Suppressor macrophage treated with lipopolysaccharide for 4 hours (primary cell): ENCODE measurements at regions not wholly inside any gene's neighbourhood (a gene's known extent, or its start where the extent isn't known, plus 50 kb on each side); places are given as distances from the start of the nearest gene placed in this dataset.
"Not testable (repeated sequence)": the region's sequence is repeated elsewhere in the genome, so short reads cannot be mapped to it uniquely, and the experiment has no call there.

ENCODE experiments used
- DNase-seq: peaks from one replicate; pipeline ENCODE4 v3.0.0-alpha.2; 2020

DNA sequence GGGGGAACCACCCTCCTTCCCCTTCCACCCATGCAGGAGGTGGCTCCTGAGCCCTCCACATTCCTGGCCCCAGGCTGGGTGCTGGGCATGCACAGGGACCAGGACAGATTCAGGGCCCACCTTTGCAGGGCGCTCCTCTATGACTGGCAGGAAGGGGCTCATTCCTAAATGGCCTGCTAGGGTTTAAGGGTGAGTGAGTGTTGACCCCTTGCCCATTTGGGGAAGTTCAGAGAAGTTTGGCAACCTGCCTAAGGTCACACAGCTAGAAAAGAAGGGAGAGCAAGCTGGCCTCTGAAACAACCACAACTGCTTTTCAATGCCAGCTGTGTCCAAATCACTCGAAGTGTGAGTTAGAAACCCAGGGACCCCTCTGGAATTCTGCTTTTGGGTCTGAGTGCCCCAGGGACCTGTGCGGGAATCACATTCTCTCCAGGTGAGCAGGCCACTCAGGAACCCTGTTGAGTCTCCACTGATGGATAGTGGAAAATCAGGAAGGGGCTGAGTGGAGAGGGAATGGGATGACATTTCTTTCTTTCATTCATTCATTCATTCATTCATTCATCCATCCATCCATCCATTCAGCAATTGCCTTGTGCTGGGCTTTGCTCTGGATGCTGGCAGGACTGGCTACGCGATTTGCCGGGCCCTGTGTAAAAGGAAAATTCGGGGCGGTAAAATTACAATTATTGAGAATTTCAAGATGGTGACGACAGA is 191.9 kb downstream of the C9orf50 start:
- peak; percentile 25 for DNase-seq

- no peak for DNase-seq
Observed at GRCh38 chr9:129427149-129427548, 193.8 kb downstream of the C9orf50 start.

GRCh38 chr9:129423755-129424154 is 197.1 kb downstream of the C9orf50 start:
- not testable (repeated sequence) for DNase-seq

GRCh38 chr9:129423216-129423615 is 197.7 kb downstream of the C9orf50 start:
- peak; percentile 45 for DNase-seq

- DNase-seq, result peak; percentile 54
Observed at GRCh38 chr9:129422843-129423192, 198.1 kb downstream of the C9orf50 start.

DNA sequence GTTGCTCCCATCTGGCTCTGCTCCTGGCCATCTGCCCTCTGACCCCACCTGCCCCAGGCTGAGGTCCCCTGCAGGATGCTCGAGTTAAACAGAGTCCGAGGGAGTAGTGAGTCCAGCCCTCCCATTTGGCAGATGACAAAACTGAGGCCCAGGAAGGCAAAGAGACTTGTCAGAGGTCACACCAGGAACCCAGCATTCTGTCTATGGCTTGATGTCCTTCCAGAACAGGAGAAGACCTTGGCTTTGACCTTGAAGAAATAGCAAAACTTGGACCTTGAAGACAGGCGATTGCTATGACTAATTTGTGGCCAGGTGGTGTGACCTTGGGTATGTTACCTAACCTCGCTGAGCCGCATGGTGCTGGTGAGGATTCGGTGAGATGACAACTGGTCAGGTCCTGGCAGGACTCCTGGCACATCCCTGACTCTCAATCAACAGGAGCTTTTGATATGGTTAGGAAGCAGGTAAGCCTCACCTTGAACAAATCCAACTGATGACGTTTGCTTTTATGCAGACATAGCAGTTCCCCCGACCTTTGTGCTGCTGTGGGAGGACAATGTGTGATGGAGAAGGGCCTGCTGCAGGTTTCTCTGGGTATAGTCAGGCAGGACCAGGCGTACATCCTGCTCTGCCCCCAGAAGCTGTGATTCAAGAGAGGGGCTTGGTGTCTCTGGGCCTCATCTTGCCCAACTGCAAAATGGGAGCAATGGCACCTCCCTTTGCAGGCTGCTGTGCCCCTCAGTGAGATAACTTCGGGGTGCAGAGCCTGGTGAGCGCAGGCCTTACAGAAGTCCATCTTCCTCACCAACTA is 198.7 kb downstream of the C9orf50 start:
- DNase-seq, result no peak

GRCh38 chr9:129421371-129421770 is 199.5 kb downstream of the C9orf50 start:
- DNase-seq, result no peak

DNA sequence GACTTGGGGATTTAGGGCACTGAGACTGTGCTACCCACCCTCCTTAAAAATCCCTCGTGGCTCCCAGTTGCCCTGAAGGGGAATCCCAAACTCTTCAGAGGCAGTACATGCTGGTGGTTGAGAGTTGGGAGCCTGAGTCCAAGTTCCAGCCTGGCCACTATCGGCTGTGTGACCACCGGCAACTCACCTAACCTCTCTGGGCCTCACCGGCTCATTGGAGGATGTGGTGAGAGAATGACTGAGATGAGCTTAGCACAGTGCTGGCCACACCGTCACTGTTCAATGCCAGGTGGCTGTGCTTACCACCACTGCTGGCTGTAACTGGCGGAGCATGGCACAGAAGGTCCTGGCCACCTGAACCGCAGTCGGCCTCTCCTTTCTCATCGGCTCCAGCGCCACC is 200.2 kb downstream of the C9orf50 start:
- DNase-seq, result no peak

GRCh38 chr9:129419382-129419899 is 201.5 kb downstream of the C9orf50 start:
- no peak for DNase-seq

GRCh38 chr9:129418451-129418850 is 202.4 kb downstream of the C9orf50 start:
- no peak for DNase-seq

DNA sequence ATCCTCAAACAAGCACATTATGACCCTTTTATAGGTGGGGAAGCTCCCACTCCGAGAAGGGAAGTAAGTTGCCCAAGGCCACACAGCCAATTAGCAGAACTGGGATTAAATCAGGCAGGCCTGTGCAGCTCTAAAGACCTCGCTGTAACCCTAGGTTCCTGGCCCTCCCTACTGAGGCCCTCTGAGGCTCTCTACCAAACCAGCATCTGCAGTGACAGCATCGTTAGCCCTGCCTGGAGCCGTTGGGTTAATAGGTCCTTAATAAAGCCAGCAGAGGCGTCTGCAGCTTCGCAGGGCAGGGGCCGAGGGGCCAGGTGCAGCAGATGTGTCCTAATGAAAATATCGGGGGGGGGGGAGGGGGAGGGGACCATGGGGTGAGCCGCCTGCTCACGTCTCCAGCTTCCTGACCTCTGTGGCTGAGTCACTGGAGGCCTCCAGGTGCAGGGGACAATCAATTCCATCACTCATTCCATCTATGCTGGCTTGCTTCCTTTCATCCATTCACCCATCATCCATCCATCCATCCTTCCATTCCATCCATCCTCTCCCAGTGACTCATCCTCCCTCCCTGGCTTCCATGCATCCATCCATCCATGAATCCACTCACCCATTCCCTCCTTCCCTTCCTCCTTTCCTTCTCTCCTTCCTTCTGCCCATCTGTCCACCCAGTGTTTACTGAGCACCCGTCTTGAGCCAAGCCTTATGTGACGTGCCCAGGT is 203.9 kb downstream of the C9orf50 start:
- DNase-seq, result peak; percentile 53

GRCh38 chr9:129415942-129416651 is 204.8 kb downstream of the C9orf50 start:
- no peak for DNase-seq

DNA sequence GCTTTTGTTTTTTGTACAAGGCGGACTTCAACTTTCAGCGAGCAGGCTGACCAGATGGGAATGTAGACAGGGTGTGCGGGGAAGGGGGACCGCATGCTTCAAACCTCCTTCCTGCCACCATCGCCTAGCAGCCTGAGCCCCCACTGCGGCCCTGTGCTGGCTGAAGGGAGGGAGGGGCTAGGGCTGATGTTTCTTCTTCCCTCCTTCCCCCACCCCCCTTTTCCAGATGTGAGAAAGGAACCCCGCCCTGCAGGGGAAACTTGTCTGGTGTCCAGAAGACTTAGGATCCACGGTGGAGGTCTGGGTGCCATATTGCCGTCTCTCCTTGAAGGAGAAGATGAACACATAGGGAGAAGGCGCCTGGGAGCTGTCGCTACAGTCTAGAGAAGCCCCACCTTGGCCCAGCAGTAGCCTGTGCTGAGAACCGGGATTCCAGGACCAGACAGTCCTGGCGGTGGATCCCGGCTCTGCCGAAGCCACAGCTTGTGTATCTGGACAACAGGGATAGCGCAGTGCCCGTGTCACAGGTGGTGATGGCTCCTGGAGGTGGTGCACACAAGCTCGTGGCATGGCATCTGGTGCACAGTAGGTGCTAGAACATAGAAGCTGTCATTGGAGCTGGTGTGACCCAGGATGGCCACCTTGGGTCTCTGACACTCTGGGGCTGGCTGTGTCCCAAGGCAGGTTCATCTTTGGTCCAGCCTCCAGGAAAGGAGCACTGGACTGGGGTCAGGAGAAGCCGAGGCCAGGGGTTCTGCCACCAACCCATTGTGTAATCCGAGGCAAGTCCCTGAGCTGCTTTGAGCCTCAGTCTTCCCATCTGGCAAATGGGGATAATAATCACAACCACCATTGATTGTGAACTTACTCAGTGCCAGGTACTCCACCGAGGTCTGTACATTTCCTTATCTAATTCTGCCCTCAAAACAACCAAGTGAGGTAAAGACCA is 205.6 kb downstream of the C9orf50 start:
- no peak for DNase-seq

- peak; percentile 21 for DNase-seq
Observed at GRCh38 chr9:129414377-129414992, 206.4 kb downstream of the C9orf50 start.

GRCh38 chr9:129413537-129414376 is 207.1 kb downstream of the C9orf50 start:
- peak; percentile 100 for DNase-seq

DNA sequence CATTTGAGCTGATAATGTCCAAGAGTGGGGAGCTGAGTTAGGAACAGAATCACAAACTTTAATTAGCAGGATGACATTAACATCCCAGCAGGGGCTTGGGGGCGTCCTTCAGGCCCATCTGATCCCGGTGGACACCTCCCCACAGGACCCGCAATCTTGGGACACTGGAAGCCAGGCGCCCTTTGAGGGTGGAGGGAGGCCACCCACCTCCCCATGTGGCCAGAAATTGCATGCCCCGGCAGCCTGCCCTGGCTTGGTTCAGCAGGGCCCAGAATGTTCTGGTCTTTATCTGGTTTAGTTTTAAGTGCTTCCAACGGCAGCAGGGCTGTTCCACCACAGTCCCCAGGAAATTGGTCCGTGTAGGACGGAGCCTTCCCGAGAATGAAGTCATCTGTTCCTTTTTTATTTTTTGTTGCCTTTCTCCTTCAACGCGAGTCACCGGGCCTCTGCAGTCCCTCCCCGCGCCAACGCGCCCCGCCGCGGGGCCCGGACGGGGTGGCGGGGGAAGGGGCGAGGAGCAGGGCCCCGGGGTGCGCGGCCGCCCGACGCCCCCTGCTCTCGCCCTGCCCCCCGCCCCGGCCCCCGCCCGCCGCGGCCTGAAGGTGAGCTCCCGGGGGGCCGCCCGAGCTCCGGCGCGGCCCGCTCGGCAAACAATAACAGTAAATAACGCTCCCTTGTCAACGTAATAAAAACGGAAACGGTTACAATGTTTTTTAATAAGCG is 207.9 kb downstream of the C9orf50 start:
- DNase-seq, result peak; percentile 85

DNA sequence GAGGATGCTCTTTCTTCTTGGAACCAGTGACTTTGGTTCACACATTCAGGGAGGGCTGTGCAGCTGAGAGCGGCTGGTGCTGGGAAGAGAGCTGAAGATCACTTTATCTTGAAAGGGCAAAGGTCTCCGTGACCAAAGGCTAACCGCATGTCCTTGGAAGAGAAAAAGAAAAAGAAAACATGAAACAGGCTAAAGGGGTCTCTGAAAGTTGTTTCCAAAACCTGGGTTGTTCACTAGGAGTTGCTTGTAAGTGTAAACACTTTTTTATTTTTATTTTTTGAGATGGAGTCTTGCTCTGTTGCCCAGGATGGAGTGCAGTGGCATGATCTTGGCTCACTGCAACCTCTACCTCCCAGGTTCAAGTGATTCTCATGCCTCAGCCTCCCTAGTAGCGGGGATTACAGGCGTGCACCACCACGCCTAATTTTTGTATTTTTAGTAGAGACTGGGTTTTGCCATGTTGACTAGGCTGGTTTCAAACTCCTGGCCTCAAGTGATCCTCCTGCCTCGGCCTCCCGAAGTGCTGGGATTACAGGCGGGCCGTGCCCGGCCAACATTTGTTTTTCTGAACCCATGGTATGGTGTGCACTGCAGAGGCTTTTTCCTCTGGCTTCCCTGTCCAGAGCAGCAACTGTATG is 208.6 kb downstream of the C9orf50 start:
- not testable (repeated sequence) for DNase-seq

GRCh38 chr9:129411501-129412175 is 209.3 kb downstream of the C9orf50 start:
- DNase-seq, result no peak
